G401.6 (cell line): ENCODE measurements at regions not wholly inside any gene's neighbourhood (a gene's known extent, or its start where the extent isn't known, plus 50 kb on each side); places are given as distances from the start of the nearest gene placed in this dataset.
"Not testable (repeated sequence)": the region's sequence is repeated elsewhere in the genome, so short reads cannot be mapped to it uniquely, and the experiment has no call there.

ENCODE experiments used
- FAIRE-seq: peaks from 2 replicates; lab custom pipeline; 2012; peaks lifted over from hg19 to GRCh38; lab: Jason Lieb, UNC

GRCh38 chr16:59612094-59612493 is 878.0 kb upstream of the GOT2 start:
- no peak for FAIRE-seq

DNA sequence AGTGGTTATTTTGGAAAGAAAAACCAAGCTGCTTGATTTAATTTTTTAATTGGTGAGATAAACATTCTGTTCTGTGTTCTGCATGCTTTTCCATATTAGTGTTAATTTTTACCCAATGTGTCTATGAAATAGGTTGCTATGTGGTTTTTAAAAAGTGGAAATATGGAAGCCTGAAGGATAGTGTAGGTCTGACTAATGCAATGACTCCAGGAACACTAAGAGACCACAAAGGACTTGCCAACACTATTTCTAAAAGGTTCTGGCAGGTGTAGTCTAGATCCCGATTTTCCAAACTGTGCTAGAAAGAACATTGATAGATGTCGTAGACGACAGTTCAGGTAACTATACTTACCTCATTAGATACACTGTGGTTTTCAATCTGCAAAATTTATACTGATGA is 877.4 kb upstream of the GOT2 start:
- no peak for FAIRE-seq

DNA sequence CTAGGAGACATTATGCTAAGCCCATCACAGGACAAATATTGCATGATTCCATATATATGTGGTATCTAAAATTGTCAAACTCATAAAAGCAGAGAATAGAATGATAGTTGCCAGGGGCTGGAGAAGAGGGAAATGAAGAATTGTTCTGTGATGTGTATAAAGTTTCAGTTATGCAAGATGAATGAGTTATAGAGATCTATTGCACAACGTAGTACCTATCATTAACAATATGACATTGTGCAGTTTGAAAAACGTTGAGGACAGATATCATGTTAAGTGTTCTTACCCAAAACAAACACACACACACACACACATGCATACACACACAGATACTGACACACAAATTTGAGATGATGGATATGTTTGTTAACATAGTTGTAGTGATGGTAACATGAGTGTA is 871.6 kb upstream of the GOT2 start:
- no peak for FAIRE-seq

DNA sequence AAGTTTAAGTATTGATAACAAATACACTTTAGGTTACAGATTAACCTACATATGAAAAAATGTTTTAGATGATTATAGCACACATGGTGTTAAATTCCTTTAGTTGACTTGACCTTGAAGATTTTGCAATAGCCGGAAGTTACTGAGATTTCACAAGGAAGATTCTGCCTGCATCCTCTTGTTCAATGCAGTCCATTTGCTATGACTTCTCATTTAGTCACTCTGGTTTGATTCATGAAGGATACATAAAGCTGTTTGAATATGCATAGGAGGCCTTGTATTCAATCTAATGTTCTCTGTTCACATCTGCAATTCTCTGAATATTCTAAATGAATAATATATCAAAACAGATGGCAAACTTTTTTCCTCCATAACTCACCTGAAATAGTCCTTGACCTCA is 870.2 kb upstream of the GOT2 start:
- FAIRE-seq: no peak

DNA sequence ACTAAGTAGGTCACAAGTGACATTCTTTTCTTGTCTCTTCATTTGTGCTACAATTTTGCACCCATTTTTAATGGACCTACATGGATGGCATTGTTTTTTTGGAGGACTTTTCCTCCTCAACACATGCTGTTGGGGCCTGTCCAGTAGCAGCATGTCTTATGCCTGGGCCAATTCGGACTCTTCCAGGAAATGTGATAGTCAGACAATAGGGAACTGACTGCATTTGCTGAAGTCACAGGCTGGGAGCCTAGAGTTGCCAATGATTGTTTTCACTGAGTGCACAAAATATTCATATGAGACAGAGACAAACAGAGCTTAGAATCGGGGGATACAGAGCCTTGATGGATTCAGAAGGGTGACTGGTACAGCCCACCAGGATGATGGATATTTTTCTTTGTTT is 867.3 kb upstream of the GOT2 start:
- no peak for FAIRE-seq

DNA sequence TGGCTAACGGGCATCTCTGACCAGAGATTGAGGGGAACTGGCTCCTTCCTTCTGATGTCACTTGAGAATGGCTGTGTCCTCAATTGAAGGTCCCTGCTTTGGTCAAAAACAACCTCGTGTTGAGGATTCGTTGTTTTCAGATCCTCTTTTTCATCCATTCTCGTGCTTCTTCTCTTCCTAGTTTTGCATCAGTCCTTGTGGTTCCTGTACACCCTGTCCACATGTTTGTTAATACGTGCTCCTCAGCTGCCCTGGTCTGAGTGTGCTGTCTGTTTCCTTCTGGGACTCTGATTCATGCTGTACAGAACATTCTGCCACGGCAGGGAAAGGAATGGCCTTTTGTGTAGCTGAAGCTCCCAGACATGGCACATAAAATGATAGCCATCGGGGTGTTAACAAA is 863.2 kb upstream of the GOT2 start:
- no peak for FAIRE-seq

- no peak for FAIRE-seq
These were observed 862.6 kb upstream of the GOT2 start for GRCh38 chr16:59596693-59597092.

DNA sequence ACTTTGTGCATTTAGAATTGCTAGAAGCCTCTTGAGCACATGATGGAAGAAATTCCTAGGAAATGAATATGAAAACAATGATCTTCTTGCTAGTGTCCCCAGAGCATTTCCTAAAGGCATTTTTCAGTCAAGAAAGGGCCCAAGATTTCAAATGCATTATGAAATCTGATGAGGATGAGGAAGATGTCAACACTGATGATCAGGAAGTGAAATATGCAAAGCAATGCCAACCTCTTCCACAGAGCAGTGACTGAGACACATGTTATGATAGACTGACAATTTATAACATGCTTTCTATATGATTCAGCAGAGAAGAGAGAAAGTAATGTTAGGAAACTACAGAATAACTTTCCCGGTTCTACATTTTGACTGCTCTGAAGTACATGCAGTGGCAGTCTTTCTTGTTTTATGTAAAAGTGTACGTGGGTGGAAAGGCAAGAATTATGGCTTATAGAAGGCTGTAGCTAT is 859.1 kb upstream of the GOT2 start:
- FAIRE-seq: no peak

- FAIRE-seq: no peak
These were observed 857.4 kb upstream of the GOT2 start for GRCh38 chr16:59591480-59591879.

DNA sequence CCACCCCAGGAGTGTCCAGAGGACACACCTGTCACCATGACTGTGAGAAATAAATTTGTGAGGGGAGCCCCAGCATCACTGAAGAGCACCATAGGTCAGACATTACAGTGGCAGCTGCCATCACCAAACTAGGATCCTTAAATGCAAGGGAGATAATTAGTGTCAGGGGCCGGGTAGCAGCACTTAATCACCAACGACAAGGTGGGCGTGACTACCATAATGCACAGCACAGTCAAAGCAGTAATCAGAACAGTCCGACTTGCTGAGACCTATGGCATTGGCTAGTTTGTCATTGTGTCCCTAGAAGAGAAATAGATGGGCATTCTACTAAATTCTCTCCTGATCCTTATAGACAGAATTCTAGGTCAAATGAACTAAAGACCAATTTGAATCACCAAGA is 856.7 kb upstream of the GOT2 start:
- FAIRE-seq: no peak

GRCh38 chr16:59586331-59586730 is 852.2 kb upstream of the GOT2 start:
- no peak for FAIRE-seq

DNA sequence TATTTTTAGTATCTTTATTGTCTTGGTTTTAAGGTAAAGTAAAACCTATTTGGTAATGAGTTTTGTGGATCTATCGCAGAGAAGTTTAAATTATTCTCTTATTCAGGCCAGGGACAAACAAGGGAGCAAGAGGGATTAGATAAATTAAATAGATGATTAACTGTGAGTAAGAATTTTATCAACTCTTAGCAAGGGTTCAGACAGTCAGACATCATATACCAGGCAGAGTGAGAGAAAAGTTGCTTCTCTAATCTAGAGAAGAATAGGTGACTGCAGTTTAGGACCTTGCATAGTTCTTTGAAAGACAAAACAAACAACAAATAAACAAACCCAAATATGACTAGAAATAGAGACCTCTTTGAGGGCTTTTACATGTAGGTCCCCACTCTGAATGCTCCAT is 840.2 kb upstream of the GOT2 start:
- no peak for FAIRE-seq

- FAIRE-seq: no peak
These were observed 839.6 kb upstream of the GOT2 start for GRCh38 chr16:59573528-59574271.

GRCh38 chr16:59567496-59567895 is 833.4 kb upstream of the GOT2 start:
- no peak for FAIRE-seq

DNA sequence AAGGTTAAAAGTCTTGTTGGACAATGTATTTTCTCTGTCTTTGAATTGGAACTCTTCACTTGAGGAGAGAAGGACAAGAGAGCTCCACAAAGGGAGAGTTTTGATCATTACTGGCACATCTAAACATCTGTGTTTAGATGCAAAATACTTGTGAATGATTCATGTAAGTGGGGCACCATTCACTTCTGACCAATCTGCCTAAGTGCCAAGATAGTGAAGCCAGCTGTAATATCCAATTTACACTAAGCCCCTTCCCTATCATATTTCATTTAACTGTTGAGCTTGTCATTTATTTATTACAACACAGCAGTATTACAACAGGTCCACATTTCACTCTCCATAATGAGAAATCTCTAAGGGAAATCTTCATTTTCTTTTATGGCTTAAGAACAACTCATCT is 832.3 kb upstream of the GOT2 start:
- FAIRE-seq: no peak

- FAIRE-seq: no peak
These were observed 824.6 kb upstream of the GOT2 start for GRCh38 chr16:59558679-59559078.

- FAIRE-seq: no peak
These were observed 818.0 kb upstream of the GOT2 start for GRCh38 chr16:59552164-59552563.

GRCh38 chr16:59545721-59546120 is 811.6 kb upstream of the GOT2 start:
- FAIRE-seq: no peak

GRCh38 chr16:59543641-59544040 is 809.5 kb upstream of the GOT2 start:
- no peak for FAIRE-seq

DNA sequence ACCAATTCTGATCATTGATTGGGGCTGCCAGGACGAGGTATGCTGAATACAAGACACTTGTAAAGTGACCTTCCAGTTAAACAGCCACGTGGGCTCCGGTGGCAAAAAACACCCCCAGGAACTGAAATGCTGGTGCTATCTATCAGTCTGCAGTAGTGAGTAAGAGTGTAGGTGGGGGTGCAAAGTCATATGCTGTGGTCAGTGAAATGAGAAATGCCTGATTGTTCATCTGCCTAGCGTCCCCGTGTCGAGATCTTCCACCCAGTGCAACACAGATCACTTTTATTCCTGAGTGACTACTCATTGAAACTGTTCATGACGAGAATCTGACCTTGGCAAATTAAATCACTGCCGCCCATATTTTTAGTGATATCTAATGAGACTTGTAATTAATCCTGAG is 806.5 kb upstream of the GOT2 start:
- FAIRE-seq: no peak

- no peak for FAIRE-seq
These were observed 801.2 kb upstream of the GOT2 start for GRCh38 chr16:59535298-59535697.

DNA sequence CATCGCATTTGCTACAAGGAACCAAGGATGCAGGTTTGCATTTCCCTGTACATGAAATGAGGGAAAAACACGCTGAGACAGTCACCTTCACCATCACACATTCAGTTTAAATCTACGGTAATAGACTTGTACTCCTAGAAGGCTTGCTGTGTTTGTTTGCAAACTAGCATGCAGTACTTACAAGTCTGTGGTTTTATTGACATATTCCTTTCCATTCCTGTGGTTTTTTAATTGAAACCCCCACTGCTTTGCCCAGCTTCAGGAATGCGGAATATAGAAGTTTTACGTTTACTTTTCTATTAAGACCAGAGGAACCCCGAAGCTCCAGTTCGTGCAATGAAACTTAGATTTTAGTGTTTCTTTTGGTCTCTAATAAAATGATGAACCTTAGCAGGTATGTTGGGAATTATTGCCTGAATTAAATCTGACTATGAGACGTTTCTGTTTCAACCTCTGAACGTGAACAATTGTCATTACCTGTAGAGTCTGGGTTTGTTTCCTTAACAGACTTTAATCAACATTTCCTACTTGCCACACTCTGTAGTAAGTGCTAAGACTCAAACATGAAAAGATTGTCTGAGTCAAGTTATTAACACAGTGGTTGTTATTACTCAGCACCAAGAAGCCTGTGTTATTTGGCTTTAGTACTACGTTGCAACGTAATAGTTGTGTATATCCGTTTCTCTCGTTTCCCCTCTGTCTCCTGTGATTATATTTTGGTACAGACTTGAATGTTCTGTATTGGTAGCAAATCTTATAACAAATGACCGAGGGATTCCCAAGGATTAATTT is 793.3 kb upstream of the GOT2 start:
- no peak for FAIRE-seq

- no peak for FAIRE-seq
These were observed 788.7 kb upstream of the GOT2 start for GRCh38 chr16:59522826-59523225.

- not testable (repeated sequence) for FAIRE-seq
These were observed 784.6 kb upstream of the GOT2 start for GRCh38 chr16:59518721-59519120.
